Breast epithelium (tissue), 3 donors: ENCODE measurements at regions not wholly inside any gene's neighbourhood (a gene's known extent, or its start where the extent isn't known, plus 50 kb on each side); places are given as distances from the start of the nearest gene placed in this dataset.

Experiments used
- POLR2A ChIP-seq: fragments of 450-650 bp; IDR thresholded peaks from one replicate; pipeline ENCODE4 v1.6.1; 2016; ENCODE audit warnings: antibody characterized with exemption, mild to moderate bottlenecking, moderate library complexity
- POLR2AphosphoS5 ChIP-seq, 3 donors: sonication (generic); formaldehyde crosslinking; IDR thresholded peaks; one replicate each; pipeline ENCODE4 v1.6.1; 2017; ENCODE audit warnings: antibody characterized with exemption in 3 of 3
- TF ChIP-seq, protein P1 (sequence below), 3 donors: fragments of 450-650 bp; IDR thresholded peaks; one replicate each; pipeline ENCODE4 v1.5.1; 2016 to 2017; ENCODE audit warnings: antibody characterized with exemption in 3 of 3, mild to moderate bottlenecking in 3 of 3, moderate library complexity in 3 of 3

DNA sequence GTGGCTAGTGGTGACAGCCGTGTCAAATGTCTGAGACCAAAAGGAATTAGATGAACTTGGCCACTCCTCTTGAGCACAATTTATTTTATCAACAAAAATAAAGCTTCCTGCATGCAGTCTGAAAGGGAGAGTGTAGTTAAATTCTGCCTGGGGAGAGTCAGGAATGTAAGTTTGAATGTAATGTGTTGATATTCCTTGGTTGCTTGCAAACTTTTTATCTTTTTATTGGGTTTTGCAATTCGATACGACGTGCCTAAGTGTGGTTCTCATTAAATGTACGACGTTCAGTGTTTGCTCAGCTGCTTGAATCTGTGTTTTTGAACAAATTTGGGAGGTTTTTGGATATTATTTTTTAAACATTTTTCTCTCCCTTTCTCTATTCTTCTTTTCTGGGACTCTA is 839.9 kb downstream of the CCSER2 start:
- TF ChIP-seq POLR2A, result no peak
- TF ChIP-seq, protein P1, sequence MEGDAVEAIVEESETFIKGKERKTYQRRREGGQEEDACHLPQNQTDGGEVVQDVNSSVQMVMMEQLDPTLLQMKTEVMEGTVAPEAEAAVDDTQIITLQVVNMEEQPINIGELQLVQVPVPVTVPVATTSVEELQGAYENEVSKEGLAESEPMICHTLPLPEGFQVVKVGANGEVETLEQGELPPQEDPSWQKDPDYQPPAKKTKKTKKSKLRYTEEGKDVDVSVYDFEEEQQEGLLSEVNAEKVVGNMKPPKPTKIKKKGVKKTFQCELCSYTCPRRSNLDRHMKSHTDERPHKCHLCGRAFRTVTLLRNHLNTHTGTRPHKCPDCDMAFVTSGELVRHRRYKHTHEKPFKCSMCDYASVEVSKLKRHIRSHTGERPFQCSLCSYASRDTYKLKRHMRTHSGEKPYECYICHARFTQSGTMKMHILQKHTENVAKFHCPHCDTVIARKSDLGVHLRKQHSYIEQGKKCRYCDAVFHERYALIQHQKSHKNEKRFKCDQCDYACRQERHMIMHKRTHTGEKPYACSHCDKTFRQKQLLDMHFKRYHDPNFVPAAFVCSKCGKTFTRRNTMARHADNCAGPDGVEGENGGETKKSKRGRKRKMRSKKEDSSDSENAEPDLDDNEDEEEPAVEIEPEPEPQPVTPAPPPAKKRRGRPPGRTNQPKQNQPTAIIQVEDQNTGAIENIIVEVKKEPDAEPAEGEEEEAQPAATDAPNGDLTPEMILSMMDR (IDR thresholded peaks at IDR 0.05), result no peak
- TF ChIP-seq POLR2AphosphoS5 (IDR thresholded peaks at IDR 0.05), result no peak
